Keratinocyte (primary cell): ENCODE measurements at regions not wholly inside any gene's neighbourhood (a gene's known extent, or its start where the extent isn't known, plus 50 kb on each side); places are given as distances from the start of the nearest gene placed in this dataset.

Experiments used
- EZH2 ChIP-seq: IDR thresholded peaks from one replicate; pipeline ENCODE4 v1.6.1; 2012; ENCODE audit warnings: inconsistent platforms, mild to moderate bottlenecking, low read length, moderate library complexity
- TF ChIP-seq, protein P1 (sequence below), 3 experiments: IDR thresholded peaks in 1 of 3; conservative IDR thresholded peaks in 1 of 3; optimal IDR thresholded peaks in 1 of 3; 2 replicates in 2 of 3; 3 replicates in 1 of 3; pipeline versions ENCODE3 to v1.5.1; 2011; ENCODE audit warnings: low read length in 3 of 3, mild to moderate bottlenecking in 3 of 3, moderate library complexity in 2 of 3, control low read depth in 1 of 3, inconsistent platforms in 1 of 3; ENCODE audit not compliant: insufficient read depth in 2 of 3; ENCODE audit errors: extremely low read depth in 1 of 3

- TF ChIP-seq, protein P1, sequence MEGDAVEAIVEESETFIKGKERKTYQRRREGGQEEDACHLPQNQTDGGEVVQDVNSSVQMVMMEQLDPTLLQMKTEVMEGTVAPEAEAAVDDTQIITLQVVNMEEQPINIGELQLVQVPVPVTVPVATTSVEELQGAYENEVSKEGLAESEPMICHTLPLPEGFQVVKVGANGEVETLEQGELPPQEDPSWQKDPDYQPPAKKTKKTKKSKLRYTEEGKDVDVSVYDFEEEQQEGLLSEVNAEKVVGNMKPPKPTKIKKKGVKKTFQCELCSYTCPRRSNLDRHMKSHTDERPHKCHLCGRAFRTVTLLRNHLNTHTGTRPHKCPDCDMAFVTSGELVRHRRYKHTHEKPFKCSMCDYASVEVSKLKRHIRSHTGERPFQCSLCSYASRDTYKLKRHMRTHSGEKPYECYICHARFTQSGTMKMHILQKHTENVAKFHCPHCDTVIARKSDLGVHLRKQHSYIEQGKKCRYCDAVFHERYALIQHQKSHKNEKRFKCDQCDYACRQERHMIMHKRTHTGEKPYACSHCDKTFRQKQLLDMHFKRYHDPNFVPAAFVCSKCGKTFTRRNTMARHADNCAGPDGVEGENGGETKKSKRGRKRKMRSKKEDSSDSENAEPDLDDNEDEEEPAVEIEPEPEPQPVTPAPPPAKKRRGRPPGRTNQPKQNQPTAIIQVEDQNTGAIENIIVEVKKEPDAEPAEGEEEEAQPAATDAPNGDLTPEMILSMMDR (optimal IDR thresholded peaks at IDR 0.05 in 1 of 3, IDR thresholded peaks at IDR 0.05 in 1 of 3, conservative IDR thresholded peaks at IDR 0.05 in 1 of 3; ENCODE audit: extremely low read depth in 1 of 3, insufficient read depth in 2 of 3, low read length in 3 of 3) = no peak
- TF ChIP-seq EZH2 = no peak
These were observed 390.9 kb upstream of the PFKP start for GRCh38 chr10:2676455-2676854.
